ENCODE measurements at regions not wholly inside any gene's neighbourhood (a gene's known extent, or its start where the extent isn't known, plus 50 kb on each side); places are given as distances from the start of the nearest gene placed in this dataset.

DNA sequence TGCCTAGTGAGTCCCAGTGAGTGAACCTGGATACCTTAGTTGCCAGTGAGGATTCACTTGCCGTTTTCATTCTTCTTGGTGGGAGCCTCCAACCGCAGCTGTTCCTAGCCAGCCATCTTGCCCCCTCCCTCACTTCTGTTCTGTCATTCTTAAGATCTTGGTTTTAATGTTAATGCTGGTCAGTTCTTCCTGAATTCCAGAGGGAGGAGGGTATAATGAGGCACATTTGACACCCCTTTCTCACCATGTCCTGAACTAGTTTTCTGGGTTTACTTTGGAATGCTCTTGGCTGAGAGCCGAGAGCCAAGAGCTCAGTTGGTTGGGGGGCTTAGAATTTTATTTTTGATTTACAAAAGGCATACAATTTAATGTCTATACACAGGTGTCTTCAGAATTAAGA lies 78.5 kb upstream of the ADCY1 start:
- DNase-seq (ENCODE audit: low read depth): no peak
- H3K4me3 ChIP-seq (ENCODE audit: low read depth, low read length): no peak overlapping the region
- TF ChIP-seq, protein P1, sequence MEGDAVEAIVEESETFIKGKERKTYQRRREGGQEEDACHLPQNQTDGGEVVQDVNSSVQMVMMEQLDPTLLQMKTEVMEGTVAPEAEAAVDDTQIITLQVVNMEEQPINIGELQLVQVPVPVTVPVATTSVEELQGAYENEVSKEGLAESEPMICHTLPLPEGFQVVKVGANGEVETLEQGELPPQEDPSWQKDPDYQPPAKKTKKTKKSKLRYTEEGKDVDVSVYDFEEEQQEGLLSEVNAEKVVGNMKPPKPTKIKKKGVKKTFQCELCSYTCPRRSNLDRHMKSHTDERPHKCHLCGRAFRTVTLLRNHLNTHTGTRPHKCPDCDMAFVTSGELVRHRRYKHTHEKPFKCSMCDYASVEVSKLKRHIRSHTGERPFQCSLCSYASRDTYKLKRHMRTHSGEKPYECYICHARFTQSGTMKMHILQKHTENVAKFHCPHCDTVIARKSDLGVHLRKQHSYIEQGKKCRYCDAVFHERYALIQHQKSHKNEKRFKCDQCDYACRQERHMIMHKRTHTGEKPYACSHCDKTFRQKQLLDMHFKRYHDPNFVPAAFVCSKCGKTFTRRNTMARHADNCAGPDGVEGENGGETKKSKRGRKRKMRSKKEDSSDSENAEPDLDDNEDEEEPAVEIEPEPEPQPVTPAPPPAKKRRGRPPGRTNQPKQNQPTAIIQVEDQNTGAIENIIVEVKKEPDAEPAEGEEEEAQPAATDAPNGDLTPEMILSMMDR (conservative IDR thresholded peaks at IDR 0.05; ENCODE audit: low read depth, low read length): no peak

DNA sequence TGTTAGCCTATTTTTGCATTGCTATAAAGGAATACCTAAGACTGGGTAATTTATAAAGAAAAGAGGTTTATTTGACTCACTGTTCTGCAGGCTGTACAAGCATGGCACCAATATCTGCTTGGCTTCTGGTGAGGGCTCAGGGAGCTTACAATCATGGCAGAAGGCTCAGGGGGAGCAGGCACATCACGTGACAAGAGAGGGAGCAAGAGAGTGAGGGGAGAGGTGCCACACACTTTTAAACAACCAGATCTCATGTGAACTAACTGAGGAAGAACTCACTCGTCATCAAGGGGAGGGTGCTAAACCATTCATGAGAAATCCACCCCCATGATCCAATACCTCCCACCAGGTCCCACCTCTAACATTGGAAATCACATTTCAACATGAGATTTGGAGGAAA lies 73.9 kb upstream of the ADCY1 start:
- no peak for DNase-seq (ENCODE audit: low read depth)
- H3K4me3 ChIP-seq (ENCODE audit: low read depth, low read length): no peak overlapping the region
- TF ChIP-seq, protein P1 (conservative IDR thresholded peaks at IDR 0.05; ENCODE audit: low read depth, low read length): no peak

DNA sequence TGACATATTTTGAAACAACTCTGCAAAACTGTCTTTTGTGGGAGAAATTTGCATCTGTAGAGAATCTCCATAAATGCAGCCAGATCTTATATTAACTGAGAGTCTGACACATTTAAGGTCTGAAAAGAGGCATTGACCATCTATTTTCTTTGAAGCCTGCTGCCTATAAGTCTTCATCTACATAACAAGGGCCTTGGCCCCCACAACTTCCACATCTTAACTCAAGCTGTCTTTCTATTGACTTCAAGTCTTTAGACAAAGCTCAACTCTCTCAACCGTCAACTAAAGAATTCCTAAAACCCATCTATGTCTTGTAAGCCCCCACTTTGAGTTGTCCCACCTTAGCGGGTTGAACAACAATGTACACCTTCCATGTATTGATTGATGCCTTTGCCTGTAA lies 72.4 kb upstream of the ADCY1 start:
- no peak for DNase-seq (ENCODE audit: low read depth)
- H3K4me3 ChIP-seq (ENCODE audit: low read depth, low read length): no peak overlapping the region
- TF ChIP-seq, protein P1 (conservative IDR thresholded peaks at IDR 0.05; ENCODE audit: low read depth, low read length): no peak

DNA sequence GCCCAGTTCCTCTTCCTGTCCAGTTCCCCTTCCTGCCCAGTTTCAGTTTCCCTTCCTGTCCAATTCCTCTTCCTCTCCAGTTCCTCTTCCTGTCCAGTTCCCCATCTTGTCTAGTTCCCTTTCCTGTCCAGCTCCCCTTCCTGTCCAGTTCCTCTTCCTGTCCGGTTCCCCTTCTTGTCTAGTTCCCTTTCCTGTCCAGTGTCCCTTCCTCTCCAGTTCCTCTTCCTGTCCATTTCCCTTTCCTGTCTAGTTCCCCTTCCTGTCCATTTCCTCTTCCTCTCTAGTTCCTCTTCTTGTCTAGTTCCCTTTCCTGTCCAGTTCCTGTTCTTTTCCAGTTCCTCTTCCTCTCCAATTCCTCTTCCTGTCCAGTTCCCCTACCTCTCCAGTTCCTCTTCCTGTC lies 68.1 kb upstream of the ADCY1 start:
- no peak for DNase-seq (ENCODE audit: low read depth)
- TF ChIP-seq, protein P1 (conservative IDR thresholded peaks at IDR 0.05; ENCODE audit: low read depth, low read length): no peak
- no peak overlapping the region for H3K4me3 ChIP-seq (ENCODE audit: low read depth, low read length)

DNA sequence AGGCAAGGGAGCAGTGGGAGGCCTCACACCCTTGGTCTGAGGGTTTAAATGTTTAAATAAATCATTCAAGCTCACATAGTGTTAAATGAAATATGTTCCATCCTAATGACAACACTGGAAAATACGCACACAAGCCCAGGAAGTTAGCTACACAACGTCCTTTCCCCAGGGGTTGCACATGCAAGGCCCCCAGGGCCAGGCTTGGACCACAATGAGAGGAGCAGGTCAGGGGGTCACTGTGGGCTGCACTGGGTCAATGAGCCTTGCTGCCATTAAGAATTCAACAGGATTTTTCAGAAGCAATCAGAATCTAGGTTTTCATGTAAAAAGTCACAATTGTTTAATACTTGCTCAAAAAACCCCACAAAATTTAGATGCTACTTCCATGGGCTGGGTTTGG lies 64.9 kb upstream of the ADCY1 start:
- TF ChIP-seq, protein P1 (conservative IDR thresholded peaks at IDR 0.05; ENCODE audit: low read depth, low read length): no peak
- DNase-seq (ENCODE audit: low read depth): no peak
- no peak overlapping the region for H3K4me3 ChIP-seq (ENCODE audit: low read depth, low read length)

DNA sequence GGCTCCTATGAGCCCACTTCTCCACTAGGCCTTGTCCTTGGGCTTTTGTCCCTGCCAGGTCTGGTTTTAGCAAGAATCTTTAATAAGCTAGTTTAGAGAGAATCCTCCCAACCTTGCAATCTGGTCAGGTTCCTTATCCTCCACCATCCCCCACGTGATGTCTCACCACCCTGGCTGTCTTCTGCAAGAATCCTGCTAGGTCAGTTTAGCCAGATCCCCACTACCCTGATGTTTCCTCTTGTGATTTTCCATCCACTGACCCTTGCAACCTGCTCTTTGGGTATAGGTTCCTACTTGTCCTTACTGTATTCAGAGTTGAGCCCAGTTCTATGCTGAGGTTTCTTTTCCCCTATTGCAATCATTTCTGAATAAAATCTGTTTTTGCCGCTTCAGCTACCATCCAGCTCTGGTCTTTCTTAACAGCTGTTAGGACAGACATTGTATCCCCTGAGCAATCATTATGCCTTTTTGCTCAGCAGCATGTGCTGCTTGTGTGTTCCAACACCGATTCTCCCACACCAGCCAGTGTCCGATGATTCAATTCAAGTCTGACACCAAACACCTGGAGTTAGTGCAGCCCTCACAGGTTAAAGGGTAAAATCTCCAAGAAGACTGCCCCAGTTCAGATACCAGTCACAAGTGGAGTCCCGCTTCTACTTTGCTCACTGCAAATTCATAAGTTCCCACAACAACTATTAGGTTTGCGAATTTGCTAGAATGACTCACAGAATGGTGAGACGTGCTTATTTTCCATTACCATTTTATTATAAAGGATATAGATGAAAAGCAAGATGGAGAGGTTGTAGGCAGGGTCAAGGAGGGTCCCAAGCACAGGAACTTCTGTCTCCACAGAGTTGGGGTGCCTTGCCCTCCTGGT lies 62.2 kb upstream of the ADCY1 start:
- H3K4me3 ChIP-seq (ENCODE audit: low read depth, low read length): no peak overlapping the region
- DNase-seq (ENCODE audit: low read depth): no peak
- TF ChIP-seq, protein P1 (conservative IDR thresholded peaks at IDR 0.05; ENCODE audit: low read depth, low read length): no peak

DNA sequence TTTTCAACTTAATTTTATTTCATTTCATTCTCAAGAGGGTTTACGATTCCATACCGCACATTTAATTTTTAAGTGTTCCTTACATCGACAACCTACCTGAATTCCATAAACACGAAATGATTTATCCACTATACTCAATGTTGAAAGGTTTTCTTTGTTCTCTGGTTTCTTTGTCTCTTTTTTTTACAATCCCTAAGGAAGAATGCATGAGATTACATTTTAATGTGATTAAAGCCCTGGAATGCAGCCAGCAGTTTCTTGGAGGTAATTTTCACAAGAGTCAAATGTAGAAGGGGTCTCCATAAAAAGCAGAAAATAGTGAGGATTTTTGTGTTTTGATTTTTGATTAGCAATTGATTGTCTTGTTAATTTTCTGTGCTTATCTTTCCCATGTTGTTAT lies 59.2 kb upstream of the ADCY1 start:
- TF ChIP-seq, protein P1 (conservative IDR thresholded peaks at IDR 0.05; ENCODE audit: low read depth, low read length): no peak
- no peak overlapping the region for H3K4me3 ChIP-seq (ENCODE audit: low read depth, low read length)
- no peak for DNase-seq (ENCODE audit: low read depth)
